Left ventricle myocardium inferior (tissue), 1 donor: ENCODE measurements at regions not wholly inside any gene's neighbourhood (a gene's known extent, or its start where the extent isn't known, plus 50 kb on each side); places are given as distances from the start of the nearest gene placed in this dataset.
"Not testable (repeated sequence)": the region's sequence is repeated elsewhere in the genome, so short reads cannot be mapped to it uniquely, and the experiment has no call there.

Experiments used
- DNase-seq: peaks from one replicate; pipeline ENCODE4 v3.0.0-alpha.2; 2020
- H3K27ac ChIP-seq: fragments of 200-600 bp; replicated peaks from 2 replicates; pipeline ENCODE4 v1.8.0; 2021
- H3K27me3 ChIP-seq: fragments of 200-600 bp; 2 replicates; pipeline ENCODE4 v1.8.0; 2021; ENCODE audit warnings: low read depth
- H3K36me3 ChIP-seq: fragments of 200-600 bp; 2 replicates; pipeline ENCODE4 v1.8.0; 2021
- H3K4me1 ChIP-seq: fragments of 200-600 bp; 2 replicates; pipeline ENCODE4 v1.8.0; 2021
- H3K4me3 ChIP-seq: fragments of 200-600 bp; 2 replicates; pipeline ENCODE4 v1.8.0; 2021; ENCODE audit warnings: mild to moderate bottlenecking, moderate library complexity
- H3K9me3 ChIP-seq: fragments of 200-600 bp; replicated peaks from 2 replicates; pipeline ENCODE4 v1.8.0; 2021
- intact Hi-C: fragments of 100-400 bp; cut with micrococcal nuclease; formaldehyde crosslinking; loops from one replicate; pipeline ENCODE4 v1.11.0; 2022
- TF ChIP-seq, protein P1 (sequence below): fragments of 200-600 bp; IDR thresholded peaks from 2 replicates; pipeline ENCODE4 v1.8.0; 2021; ENCODE audit warnings: antibody characterized with exemption, mild to moderate bottlenecking, borderline replicate concordance
- donor health status: DM: no; HTN: yes; CAD: no; lungs with severe emphysema.

- Histone ChIP-seq H3K27ac (no peak overlapping the region), H3K36me3 (no peaks in the 10 kb centered on the region), H3K27me3 (no peaks in the 10 kb centered on the region), H3K9me3 (no peaks in the 10 kb centered on the region), H3K4me3 (no peak overlapping the region), H3K4me1 (no peaks in the 10 kb centered on the region)
- TF ChIP-seq, protein P1, sequence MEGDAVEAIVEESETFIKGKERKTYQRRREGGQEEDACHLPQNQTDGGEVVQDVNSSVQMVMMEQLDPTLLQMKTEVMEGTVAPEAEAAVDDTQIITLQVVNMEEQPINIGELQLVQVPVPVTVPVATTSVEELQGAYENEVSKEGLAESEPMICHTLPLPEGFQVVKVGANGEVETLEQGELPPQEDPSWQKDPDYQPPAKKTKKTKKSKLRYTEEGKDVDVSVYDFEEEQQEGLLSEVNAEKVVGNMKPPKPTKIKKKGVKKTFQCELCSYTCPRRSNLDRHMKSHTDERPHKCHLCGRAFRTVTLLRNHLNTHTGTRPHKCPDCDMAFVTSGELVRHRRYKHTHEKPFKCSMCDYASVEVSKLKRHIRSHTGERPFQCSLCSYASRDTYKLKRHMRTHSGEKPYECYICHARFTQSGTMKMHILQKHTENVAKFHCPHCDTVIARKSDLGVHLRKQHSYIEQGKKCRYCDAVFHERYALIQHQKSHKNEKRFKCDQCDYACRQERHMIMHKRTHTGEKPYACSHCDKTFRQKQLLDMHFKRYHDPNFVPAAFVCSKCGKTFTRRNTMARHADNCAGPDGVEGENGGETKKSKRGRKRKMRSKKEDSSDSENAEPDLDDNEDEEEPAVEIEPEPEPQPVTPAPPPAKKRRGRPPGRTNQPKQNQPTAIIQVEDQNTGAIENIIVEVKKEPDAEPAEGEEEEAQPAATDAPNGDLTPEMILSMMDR: no peak
- no peak for DNase-seq
- intact Hi-C loops: no loop called here
Measured at GRCh38 chr6:11942185-11942864, 69.8 kb upstream of the HIVEP1 start.

GRCh38 chr6:11940532-11941166, 71.5 kb upstream of the HIVEP1 start:
- DNase-seq, H3K9me3 ChIP-seq, H3K27me3 ChIP-seq, H3K4me1 ChIP-seq, H3K36me3 ChIP-seq, H3K27ac ChIP-seq, intact Hi-C loops, H3K4me3 ChIP-seq: not testable (repeated sequence)

DNA sequence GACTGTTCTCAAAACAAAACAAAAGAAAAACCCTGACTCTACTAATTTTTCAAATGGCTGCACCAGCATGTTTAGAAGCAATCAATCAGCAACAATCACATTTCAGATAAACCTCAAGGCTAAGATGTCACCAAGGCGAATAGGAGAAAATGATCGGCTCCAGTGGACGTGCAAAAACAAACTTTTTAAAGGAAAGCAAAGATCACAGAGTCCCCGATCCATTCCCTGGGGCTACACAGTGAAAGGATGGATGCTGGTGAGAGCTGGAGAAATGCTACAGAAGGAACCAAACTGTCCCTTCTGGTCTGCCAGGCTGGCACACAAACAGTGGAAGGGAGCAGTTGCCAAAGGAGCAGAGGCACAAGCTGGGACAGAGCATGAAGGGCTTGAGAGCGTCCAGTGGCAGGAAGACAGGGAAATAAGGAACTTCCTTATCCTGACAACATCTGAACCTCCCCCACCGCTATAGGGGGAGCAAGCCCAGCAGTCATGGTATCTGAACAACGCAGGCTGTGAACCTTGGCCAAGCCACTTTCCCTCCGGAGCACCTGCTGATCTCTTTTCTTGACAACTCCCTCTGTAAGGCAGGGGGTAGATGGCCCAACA, 73.7 kb upstream of the HIVEP1 start:
- DNase-seq: no peak
- H3K36me3 ChIP-seq: no peaks in the 10 kb centered on the region
- intact Hi-C loops: no loop called here
- H3K4me3 ChIP-seq: no peak overlapping the region
- no peaks in the 10 kb centered on the region for H3K4me1 ChIP-seq
- no peak overlapping the region for H3K27ac ChIP-seq
- no peaks in the 10 kb centered on the region for H3K9me3 ChIP-seq
- TF ChIP-seq, protein P1: no peak
- H3K27me3 ChIP-seq: no peaks in the 10 kb centered on the region

DNA sequence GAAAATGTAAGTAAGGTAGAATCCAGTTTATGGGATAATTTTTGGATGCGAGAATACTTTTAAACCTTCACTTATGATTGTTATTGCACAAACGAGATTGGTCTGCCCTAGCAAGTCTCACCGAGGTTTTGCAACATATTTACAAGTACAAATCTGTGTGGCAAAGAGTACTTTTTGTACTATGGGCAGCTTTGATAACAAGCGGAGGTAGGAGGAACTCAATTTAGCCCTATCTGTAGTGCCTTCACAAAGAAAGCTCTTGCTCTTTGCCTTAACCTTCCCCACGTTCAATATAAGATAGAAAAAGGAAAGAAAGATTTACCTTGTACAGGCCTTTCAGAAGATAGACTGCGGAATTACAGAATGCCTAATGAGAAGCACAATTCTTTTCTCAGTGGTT, 77.5 kb upstream of the HIVEP1 start:
- TF ChIP-seq, protein P1: no peak
- Histone ChIP-seq H3K27ac (no peak overlapping the region), H3K27me3 (no peaks in the 10 kb centered on the region), H3K9me3 (no peaks in the 10 kb centered on the region), H3K4me1 (no peaks in the 10 kb centered on the region), H3K36me3 (no peaks in the 10 kb centered on the region), H3K4me3 (no peak overlapping the region)
- intact Hi-C loops: no loop called here
- DNase-seq: no peak

GRCh38 chr6:11932892-11933291, 79.2 kb upstream of the HIVEP1 start:
- intact Hi-C loops, DNase-seq, H3K36me3 ChIP-seq, H3K9me3 ChIP-seq, H3K27me3 ChIP-seq, H3K4me1 ChIP-seq, H3K4me3 ChIP-seq, H3K27ac ChIP-seq: not testable (repeated sequence)

- TF ChIP-seq, protein P1: no peak
- DNase-seq: no peak
- H3K4me3 ChIP-seq: no peak overlapping the region
- peaks cover 1% of the 10 kb centered on the region for H3K27me3 ChIP-seq
- no peaks in the 10 kb centered on the region for H3K36me3 ChIP-seq
- H3K27ac ChIP-seq: no peak overlapping the region
- H3K4me1 ChIP-seq: no peaks in the 10 kb centered on the region
- intact Hi-C loops: no loop called here
- no peaks in the 10 kb centered on the region for H3K9me3 ChIP-seq
Measured at GRCh38 chr6:11931296-11932035, 80.6 kb upstream of the HIVEP1 start.

DNA sequence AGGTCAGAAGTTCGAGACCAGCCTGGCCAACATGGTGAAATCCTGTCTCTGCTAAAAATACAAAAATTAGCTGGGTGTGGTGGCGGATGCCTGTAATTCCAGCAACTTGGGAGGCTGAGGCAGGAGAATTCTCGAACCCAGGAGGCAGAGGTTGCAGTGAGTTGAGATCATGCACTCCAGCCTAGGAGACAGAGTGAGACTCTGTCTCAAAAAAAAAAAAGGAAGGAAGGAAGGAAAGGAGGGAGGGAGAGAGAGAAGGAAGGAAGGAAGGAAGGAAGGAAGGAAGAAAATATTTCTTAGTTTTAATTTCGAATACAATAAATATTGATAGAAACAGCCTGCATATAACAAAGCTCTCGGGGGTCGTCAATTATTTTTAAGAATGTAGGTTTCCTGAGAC, 81.3 kb upstream of the HIVEP1 start:
- H3K4me3 ChIP-seq, H3K36me3 ChIP-seq, intact Hi-C loops, H3K27ac ChIP-seq, DNase-seq, H3K4me1 ChIP-seq, H3K27me3 ChIP-seq, H3K9me3 ChIP-seq: not testable (repeated sequence)
